HG03196 (cell line): ENCODE measurements at regions not wholly inside any gene's neighbourhood (a gene's known extent, or its start where the extent isn't known, plus 50 kb on each side); places are given as distances from the start of the nearest gene placed in this dataset.

Experiments used
- ATAC-seq: cut with Tn5 transposase; IDR thresholded peaks from one replicate; pipeline ENCODE4 v1.9.1; 2021; ENCODE audit not compliant: unreplicated experiment

- peak; percentile 92 for ATAC-seq
These were observed 174.6 kb upstream of the ZNF608 start for GRCh38 chr5:124920909-124921666.

- peak; percentile 30 for ATAC-seq
These were observed 175.3 kb upstream of the ZNF608 start for GRCh38 chr5:124921694-124922093.

DNA sequence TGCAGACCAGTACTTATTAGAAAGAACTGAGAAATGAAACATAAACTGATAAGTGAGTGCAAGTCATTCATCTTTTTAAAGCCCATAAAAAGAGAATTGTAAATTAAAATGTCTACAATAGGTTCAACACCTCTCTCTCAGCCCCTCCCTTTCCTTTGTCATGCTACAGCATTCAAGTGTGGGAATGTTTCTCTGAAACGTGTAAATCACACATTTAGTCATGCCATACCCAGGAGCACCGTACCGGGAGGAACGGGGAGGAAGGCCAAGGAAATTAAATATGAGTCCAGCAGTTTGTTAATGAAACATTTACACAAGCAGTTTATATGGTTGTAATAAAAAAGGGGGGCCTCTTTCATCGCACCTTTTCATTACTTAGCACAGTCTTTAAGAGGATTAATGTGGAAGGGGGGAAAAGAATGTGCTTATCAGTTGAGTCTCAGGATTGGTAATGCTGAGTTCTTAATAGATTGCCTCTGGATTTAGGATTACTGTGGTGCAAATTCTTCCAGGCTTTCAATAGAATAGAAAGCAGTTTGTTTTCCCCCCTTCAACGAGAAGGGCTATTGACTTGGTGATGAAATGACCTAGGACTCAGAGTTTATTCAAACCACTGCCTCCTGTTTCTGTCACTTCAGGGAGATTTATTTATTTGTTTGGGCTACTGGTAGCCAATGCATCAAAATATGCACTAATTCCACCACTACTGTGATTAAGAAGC lies 176.0 kb upstream of the ZNF608 start:
- ATAC-seq, result no peak

DNA sequence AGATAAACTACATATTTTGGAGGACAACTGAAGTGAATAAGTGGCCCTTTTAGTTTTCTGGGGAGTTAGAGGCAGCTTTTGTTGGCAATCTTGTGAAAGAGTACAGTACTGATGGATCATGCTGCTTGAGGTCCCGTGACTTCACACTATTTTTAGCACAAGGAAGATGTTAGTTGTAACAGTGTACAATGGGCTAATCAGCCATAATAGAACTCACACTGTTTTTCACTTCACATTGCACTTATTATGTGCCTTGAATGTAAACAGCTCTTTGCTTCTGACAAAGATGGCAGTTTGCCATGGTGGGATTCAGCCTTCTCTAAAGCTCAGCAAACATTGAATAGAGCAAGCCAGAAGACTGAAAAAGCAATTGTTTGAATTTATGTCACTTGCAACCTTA lies 176.7 kb upstream of the ZNF608 start:
- ATAC-seq, result no peak

- no peak for ATAC-seq
These were observed 178.3 kb upstream of the ZNF608 start for GRCh38 chr5:124924729-124925128.

DNA sequence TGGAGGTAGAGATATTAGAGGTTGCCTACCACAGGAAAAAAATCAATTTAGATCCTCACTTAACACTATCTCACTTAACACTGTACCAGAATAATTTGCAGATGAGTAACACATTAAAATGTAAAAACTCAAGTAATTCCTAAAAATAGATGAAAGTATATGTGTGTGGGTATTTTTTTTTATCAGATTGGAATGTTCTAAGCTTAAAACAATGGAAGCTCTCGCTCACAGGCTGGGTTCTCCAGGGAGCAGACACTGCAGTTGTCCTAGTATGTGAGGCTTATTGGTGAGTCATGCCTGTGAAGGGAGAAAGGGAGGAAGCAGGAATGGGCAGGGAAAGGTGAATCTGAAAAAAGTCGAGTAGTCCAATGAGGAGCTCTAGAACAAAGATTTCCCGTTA lies 181.3 kb upstream of the ZNF608 start:
- no peak for ATAC-seq

DNA sequence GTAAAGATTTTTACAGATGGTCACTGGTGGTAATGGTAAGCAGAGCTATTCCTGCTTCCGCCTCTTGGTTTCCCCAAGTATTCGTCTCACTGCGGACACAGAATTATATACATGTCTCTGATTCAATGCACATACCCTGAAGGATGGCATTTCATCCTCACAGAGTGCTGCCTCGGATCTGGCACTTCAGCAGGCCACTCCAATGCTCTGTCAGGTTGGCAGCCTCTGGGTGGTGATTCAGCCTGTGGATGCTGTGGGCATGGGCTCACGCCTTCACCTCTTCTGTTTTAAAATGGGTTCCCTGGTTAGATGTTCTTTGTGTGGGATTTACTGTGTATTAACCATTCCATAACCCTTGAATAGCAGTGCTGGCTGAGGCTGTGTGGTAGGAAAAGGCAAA lies 182.6 kb upstream of the ZNF608 start:
- ATAC-seq, result no peak

- ATAC-seq, result no peak
These were observed 186.6 kb upstream of the ZNF608 start for GRCh38 chr5:124932791-124933600.

DNA sequence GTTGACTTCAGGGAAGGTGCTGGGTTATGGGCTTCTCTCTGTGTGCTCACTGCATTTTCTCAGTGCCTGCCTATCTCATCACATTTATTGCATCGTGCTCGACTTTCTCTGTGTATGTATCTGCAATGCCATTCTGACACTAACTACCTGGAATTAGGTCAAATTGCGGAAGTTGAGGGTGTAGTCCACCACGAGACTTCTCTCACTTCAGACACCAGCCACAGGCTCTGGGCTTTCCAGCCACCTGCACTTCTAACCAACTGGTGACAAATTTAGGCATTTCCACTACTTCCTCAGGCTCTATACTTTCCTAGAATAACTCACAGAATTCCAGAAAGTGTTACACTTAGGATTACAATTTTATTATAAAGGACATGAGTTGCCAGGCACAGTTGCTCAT lies 188.6 kb upstream of the ZNF608 start:
- peak; percentile 67 for ATAC-seq

DNA sequence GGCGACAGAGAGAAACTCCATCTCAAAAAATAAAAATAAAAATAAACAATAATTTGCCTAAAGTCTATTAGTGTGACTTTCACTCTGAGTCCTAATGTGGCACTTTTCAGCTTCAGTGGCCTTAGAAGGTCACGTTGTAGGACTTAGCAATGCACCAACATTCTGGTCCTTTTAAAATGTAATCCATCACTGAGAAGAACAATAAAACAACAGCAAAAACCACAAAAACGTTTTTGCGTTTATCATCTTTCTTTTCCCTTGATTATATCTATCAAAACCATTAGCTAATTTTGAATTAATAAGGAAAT lies 190.1 kb upstream of the ZNF608 start:
- peak; percentile 53 for ATAC-seq

- ATAC-seq, result no peak
These were observed 194.9 kb upstream of the ZNF608 start for GRCh38 chr5:124941051-124942049.

GRCh38 chr5:124948062-124948753 lies 201.8 kb upstream of the ZNF608 start:
- no peak for ATAC-seq

- ATAC-seq, result no peak
These were observed 202.4 kb upstream of the ZNF608 start for GRCh38 chr5:124948754-124949275.

DNA sequence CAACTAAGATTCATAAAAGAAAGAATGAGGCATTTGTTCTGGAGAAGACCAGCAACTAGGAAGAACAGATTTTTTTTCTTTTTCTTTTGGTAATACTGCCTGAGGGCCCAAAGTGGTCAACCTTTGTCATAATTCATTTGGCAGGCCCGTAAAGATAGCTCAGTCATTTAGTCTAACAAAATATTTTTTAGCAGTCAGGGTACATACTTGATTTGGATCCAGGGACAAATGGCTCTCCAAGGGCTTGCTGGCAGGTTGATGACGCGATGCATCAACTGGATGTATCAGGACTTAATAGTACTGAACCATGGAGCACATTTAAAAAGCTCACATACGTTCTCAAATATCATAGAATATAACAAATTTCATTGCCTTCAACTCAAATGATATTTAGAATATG lies 203.4 kb upstream of the ZNF608 start:
- no peak for ATAC-seq

GRCh38 chr5:124951105-124951504 lies 204.7 kb upstream of the ZNF608 start:
- no peak for ATAC-seq

- ATAC-seq, result peak; percentile 69
These were observed 205.2 kb upstream of the ZNF608 start for GRCh38 chr5:124951661-124952060.

DNA sequence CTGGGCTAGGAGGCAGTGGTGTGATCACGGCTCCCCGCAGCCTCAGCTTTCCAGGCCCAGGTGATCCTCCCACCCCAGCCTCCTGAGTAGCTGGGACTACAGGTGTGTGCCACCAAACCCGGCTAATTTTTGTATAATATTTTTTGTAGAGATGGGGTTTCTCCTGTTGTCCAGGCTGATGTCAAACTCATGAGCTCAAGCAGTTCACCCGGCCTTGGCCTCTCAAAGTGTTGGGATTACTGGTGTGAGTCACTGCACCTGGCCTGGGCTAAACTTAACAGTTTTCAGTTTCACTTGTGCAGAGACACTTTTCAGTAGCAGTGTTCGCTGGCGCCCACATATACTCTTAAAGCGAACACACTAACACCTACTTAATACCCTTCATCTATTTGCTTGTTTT lies 205.6 kb upstream of the ZNF608 start:
- peak; percentile 97 for ATAC-seq

DNA sequence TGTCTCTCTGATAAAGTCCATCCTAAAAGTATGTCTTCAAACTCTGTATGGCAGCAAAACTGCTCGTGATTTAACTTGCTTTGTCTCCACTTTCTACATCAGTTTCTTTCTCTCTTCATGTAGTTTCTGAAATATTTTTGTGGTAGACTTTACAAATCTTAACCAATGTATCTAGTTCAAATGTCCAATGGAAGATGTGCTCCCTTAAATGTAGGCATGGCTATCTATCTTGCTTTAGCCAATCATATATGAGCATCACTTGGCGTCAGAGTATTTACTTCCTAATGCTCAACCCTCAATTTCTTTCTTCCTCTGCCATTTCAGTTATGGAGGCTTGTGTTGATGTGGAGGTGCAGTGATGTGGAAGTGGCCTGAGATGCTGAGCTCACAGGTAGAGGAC lies 206.1 kb upstream of the ZNF608 start:
- peak; percentile 60 for ATAC-seq

DNA sequence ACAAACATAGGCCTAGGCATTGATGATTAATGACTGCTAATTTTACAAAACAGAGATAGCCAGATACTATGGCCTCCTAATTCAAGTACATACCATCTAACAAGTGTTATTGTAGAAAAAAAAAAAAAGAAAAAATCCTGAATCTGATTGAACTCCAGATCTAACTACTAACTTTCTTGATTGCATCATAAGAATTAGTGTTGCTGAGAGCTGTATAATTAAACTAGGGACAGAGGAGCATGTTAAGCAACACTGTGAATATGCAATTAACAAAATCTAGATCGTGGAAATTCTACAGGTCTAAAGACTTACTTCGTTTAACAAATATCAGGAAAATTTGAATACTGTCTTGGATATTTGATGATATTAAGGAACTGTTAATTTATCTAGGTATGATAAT lies 208.3 kb upstream of the ZNF608 start:
- ATAC-seq, result no peak

- no peak for ATAC-seq
These were observed 210.1 kb upstream of the ZNF608 start for GRCh38 chr5:124956471-124957029.
